Hippocampal formation (tissue), 2 donors: ENCODE measurements at regions not wholly inside any gene's neighbourhood (a gene's known extent, or its start where the extent isn't known, plus 50 kb on each side); places are given as distances from the start of the nearest gene placed in this dataset.

ENCODE experiments used
- DNase-seq, 2 donors: peaks; one replicate each; lab custom pipeline; 2025; lab: John Stamatoyannopoulos, UW

DNA sequence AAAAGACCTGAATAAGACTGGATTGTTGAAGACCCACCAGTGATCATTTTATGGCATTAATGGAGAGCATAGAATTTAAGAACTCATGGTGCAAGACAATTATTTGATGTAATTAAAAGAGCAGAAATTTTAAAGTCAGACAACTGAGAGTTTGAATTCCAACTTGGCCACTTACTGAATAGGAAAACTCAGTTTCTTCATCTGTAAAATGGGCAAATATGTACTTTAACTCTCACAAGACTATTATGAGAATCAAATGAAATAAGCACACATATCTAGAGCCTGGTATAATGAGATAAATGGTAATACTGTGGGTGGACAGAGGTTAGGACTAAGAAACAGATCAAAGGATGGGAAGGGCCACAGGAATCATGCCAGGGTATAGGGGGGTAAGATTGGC lies 88.0 kb downstream of the SOX9 start:
- no peak for DNase-seq

DNA sequence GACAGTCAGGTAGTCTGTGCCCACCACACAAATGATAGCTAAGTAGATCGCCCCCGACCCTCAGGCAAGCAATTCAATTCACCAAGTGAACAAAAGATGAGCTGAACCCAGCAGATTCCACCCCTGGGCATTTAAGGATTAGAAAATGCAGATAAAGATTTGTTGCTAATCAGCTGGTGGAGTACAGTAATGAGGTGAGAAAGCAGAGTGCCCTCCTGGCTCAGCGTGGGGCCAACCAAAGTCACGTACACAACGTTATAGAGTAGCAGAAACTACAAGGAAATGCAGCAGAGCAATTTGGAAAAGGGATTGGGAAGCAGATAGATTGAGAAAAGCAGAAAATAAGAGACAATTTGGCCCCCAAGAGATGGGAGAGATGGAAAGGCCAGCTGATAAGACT lies 91.2 kb downstream of the SOX9 start:
- DNase-seq, result no peak

DNA sequence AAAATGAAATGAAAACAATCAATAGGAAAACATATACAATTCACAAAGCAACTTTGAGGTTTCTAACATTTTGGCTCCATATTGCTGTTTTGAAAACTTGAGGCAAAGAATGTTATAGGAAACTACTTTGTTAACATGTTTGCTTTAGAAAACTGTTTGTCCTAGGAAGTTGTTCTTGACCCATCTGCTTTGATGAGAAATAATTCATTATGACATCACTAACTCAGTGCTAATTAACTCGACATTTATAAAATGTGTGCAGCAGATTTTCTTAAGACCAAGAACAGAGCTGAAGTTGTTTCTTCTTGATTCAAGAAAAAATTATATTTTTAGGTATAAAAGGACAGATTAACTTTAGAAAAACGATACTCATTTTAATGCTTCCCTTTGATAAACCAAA lies 94.7 kb downstream of the SOX9 start:
- DNase-seq, result no peak

DNA sequence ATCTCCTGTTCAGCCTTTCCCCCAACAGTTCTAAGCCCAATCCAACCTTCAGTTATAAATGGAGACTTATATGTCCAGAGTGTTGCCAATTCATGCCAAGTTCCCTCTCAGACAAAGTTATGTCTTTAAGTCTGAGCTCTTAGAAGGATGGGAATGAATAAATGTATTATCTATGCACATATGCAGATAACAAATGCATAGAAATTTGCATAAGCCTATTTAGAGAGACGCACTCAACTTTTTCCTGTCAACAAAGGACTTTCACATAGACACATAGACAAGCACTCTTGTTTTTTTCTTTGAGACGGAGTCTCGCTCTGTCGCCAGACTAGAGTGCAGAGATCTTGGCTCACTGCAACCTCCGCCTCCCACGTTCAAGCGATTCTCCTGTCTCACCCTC lies 95.1 kb downstream of the SOX9 start:
- DNase-seq, result no peak

DNA sequence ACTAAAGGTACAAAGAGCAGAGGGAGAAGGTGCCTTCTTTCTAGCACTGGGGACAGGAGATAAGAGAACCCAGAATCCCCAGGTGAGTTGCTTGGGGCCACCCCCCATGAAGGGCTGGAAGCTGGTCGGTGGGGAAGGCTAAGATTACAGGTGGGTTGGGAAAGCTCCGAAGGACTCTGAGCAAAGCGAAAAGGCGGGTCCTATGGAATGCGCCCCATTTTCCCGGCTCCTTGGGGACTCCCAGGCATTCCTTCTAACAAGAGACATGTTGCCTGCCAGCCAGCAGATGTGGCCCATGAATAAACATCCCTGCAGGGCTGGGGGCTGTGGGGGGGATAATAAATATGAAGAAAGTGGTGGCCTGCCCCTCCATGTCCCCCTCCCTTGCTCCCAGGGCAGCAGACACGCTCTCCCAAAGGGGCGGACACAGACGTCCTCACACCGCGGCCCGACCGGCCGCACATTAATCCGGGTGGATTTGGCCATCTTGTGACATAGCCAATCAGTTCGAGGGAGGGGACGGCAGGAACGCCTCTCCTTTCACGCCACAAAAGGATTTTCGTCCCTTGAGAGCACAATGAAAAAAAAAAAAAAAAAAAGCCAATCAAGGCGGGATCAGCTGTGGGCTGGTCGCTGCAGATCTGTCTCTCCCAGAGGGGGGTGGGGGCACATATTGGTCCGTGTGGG lies 98.5 kb downstream of the SOX9 start:
- DNase-seq, result no peak

DNA sequence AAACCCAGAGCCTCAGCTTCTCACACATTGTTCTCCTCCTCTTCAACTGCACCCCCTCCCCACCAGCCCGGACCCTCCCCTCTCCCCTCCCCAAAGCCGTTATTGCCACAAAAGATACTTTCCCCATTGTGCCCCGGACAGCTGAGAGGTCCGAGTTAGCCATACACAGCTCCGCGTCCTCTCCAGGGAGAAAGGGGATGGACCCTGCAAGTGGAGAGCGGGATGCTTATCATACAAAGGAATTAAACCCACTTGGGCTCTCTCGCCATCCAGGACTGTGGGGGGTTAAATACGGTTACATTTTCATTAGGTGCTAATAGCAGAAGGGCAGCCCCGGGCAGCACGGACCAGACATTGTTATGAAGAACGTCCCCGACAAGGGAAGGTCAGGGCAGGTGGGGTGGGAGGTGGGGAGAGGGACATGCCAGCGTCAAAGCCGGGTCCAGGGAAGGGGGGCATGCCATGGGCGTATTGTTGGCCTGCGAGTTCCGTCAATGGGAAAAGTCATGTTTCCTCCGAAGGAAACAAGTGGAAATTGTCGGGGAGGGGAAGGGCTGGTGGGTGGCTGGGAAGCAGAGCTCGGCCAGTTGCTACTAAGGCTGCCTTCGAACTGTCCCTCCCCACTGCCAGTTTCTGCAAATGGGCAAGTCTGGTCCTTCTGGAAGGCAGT lies 99.1 kb downstream of the SOX9 start:
- no peak for DNase-seq

DNA sequence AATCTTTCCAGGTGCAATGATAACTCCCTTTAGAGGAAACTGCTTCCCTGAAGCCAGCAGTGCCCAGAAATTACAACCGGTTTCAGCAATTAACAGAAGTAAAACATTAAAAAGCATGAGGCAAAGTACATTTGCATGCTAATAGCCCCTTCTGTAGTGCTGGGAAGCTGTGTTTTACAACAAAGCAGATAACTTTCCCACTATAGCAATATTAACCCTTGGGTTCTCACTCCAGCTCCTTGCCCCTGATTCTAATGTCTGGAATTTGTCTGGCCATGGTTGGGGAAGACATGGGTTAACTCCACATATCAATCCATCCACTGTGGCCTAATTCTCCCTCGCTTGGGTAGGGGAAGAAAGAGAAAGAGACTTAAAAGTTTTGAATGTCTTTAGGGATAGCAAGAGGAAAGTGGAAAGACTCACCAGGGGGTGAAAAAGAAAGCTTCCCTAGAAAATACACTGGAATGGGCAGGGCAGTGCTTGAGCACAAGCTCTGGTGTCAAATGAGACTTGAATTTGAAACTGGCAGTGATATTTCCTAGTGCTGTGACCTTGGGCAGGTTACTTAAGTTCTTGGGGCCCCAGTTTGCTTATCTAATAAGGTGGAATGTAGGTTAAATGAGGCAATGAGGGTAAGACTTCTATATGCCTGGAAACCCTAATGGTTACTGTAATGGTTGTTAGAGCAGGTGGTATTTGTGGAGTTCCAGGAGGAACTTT lies 102.0 kb downstream of the SOX9 start:
- no peak for DNase-seq

DNA sequence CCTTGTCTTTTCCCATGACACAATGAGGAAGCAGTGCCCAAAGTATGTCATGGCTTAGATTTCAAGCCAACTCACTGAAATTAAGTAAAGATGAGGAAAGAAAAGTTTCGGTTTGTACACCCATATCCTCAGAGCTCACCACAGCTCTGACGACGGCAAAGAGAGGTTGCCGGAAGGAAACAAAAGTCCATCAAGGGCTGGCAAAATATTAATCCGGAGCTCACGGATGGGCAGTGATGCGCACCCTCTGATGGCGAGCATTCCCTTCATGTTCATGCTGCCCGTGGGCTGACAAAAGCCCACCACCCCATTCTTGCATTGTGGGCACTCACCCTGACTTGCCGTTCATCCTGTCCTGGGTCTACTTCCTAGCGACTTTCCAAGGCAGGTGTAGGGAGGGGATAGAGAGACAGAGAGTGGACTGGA lies 103.1 kb downstream of the SOX9 start:
- DNase-seq, result no peak

DNA sequence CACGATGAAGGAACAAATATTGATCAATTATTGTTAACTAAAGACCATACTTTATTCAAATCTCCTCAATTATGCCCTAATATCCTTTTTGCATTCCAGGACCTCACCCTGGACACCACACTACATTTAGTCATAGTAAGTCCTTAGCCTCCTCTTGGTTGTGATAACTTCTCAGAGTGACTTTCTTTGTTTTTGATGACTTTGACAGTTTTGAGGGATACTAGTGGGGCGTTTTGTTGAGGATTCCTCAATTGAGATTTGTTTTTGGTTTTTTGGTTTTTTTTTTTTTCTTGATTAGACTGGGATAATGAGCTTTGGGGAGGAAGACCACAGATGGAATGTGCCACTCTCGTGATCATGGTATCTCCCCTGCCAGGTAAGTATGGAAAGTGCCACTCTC lies 105.5 kb downstream of the SOX9 start:
- DNase-seq, result no peak

DNA sequence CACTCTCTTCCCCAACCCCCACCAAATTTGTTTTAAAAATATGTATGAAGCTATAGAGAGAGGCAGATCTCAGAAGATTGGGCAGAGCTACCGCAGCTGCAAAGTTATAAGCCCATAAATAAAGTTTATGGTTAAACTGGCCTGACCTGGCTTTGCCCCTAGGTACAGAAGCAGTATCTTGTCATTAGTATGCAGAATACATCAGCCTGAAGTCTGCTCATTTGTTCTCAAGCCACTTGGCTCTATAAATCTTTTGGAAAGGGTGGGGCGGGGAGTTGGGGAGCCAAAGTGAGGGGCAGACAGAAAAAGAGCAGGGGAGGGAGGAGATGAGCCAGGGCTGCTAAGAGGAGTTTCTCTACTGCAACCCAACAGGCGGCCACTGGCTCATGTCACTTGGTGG lies 113.2 kb downstream of the SOX9 start:
- peak in 1 of 2 donors; percentile 20 for DNase-seq

DNA sequence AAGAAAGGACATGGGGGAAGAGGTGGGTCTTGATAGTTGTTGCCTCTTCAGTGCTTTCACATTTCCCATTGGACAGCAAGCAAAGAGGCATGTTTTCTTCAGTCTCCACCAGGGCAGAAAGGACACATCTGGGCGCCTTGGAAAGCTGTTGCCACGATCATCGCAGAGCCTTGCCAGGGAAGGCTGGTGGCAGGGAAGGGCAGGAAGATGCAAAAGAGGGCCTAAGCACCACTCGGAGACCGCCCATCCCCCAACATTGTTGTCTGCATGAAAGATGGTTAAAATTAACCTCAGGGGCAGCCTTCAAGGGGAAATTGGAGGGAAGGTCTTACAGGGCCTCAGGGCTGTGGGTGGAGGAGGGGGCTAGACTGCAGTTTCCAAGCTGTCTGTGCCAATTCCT lies 114.2 kb downstream of the SOX9 start:
- no peak for DNase-seq

DNA sequence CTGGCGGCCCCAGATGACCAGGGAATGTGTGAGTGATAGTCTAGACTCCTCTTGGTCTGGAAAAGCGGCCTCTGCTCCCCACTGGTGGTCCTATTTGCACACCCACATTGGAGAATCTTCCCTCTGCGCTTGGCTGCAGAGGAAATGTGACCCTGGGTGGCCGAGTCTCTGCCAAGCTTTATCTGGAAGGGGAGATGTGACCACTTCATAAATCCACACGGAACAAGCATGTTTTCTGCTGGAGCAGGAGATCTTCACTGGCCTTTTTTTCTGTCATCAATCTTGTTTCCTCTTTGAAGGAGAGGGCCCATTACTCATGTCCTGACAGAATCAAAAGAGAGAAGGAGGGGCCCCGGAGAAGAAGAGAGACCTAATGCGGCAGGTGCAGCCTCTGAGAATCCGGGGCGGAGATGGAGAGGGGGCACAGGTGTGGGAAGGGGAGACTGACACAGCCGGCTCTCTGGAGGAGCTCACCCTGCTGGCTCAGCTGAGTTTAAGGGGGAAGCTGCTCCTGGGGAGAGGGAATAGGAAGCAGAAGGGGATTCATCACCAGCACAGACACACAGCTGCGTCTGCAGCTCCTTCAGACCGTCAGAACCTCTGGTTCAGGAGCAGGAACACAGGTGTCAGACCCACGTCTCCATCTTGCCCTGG lies 116.3 kb downstream of the SOX9 start:
- DNase-seq, result no peak

DNA sequence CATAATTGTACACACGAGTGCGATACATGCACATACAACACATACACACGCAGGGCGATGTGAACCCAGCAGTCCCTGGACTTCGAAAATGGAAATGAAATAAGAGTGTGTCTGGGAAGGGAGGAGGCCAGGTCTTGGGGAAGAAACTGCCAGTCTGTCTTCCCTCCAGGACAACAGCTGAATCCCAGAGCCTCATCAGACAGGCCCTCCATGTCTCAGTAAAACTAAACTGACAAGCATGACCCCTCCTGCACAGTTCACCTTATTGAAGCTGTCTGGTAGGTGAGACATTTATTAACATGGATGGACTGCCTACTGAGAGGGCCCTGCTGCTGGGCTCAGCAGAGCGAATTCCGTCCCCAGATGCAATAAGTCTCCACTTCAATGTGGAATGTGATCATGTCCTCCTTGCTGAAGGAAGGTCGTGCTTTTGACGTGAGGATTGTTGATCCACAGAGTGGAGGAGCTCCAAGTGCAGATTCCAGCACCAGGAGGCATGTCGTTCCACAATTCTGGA lies 117.4 kb downstream of the SOX9 start:
- no peak for DNase-seq

DNA sequence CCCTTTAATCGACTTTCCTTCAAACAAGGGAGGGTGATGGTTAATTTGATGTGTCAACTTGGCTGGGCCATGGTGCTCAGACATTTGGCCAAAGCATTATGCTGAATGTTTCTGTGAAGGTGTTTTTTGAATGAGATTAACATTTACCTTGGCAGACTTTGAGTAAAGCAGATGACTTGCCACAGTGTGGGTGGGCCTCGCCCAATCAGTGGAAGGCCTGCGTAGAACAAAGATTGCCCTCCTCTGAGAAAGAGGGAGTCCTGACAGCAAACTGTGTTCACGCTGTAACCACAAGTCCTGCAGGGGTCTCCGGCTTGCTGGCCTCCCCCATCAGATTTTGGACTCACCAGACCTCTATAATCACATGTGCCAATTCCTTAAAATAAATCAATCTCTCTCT lies 118.7 kb downstream of the SOX9 start:
- no peak for DNase-seq

DNA sequence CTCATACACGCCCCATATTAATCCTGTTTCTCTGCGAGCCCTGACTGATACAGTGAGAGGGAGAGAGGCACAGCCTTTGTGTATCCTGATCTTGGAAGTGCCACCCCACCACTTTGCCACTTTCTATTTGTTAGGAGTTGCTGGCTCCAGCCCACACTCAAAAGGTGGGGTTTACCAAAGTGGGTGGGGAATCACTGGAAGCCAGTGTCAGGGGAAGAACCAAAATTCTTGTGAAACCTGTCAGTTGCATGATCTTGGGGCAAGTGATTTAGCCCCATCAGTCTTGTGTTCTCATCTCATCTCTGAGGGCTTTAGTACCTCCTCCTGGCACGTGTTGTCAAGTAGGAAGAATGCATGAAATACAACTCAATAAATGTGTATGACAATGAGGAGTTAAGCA lies 119.5 kb downstream of the SOX9 start:
- DNase-seq, result no peak

DNA sequence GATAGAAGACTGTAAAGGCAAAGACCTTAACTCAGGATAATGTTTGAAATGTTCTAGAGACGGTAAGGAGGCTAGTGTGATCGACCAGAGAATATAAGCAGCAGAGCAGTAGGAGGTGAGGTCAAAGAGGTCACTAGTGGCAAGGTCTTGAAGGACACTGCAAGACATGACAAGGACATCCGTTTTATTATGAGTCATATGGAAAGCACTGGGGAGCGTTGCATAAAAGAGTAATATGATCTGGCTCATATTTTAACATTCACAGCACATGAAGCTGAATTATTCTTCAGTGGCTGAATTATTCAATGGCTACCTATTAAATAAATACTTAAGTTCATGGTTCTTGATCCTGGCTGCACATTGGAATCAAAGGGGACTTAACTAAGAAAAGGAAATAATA lies 123.7 kb downstream of the SOX9 start:
- no peak for DNase-seq

DNA sequence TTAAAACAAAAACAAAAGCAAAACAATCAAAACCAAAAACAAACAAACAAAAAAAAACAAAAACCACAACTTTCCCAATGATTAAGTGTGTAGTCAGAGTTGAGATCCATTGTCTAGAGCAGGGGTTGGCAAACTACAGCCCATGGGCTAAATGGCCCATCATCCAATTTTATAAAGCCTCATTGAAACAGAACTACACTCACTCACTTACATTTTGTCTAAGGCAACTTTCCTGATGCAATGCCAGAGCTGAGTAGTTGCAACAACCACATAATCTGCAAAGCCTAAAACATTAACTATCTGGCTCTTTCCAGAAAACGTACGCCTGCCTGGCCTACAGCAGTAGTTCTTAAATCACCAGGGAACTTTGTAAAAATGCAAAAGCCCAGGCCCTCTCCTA lies 124.1 kb downstream of the SOX9 start:
- DNase-seq, result no peak

DNA sequence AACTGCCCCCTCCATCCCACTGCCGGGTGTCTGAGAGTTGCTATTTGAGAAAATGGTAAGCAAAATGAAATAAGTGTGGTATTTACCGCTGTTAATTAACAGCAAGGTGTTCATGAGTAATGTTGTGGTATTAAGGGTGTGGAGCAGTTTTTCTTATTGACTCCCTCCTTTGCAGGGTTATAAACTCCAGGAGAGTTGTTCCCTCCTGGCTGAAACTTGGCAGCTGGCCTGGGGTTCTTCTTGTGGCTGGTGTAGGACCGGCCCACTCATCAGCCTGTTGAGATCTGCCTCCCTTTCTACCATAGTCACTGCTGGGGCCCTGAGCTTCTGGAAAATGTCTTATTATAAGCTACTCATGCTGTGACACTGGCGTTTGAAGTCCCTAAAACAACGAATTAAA lies 128.6 kb downstream of the SOX9 start:
- DNase-seq, result no peak

DNA sequence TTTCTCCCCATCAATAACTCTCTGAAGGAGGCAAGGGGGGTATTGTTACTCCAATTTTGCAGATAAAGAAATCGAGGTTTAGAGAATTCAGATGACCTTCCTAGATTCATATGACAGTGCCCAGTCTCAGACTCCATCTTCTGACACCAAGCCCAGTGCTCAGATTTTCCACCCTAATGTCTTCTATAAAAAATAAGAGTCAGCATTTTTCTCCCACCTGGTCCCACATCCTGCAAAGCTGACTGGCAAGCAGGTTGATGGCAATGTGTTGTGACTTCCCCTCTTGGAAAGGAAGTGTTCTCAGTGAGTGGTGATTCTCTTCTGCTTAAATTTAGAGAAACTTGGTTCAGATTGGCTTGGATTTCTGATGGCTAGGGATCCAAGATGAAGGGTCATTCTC lies 129.4 kb downstream of the SOX9 start:
- DNase-seq, result no peak

DNA sequence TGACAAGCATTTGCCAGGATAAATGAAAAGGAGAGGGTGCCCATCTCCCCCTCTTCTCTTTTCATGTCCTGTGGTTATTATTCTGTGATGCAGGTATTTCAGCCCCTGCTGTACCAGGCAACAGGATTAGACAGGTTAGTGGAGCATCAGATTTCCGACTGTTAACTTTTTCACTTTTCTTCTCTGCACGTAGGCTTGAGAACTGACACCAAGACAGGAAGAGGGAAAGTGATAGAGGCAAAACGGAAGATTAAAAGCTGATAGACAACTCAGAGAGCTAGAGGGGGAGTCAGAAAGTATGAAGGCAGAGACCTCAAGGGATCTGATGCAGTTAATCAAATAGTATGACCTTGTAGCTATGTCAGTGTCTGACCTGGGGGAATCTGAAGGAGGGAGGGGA lies 132.8 kb downstream of the SOX9 start:
- DNase-seq, result no peak

DNA sequence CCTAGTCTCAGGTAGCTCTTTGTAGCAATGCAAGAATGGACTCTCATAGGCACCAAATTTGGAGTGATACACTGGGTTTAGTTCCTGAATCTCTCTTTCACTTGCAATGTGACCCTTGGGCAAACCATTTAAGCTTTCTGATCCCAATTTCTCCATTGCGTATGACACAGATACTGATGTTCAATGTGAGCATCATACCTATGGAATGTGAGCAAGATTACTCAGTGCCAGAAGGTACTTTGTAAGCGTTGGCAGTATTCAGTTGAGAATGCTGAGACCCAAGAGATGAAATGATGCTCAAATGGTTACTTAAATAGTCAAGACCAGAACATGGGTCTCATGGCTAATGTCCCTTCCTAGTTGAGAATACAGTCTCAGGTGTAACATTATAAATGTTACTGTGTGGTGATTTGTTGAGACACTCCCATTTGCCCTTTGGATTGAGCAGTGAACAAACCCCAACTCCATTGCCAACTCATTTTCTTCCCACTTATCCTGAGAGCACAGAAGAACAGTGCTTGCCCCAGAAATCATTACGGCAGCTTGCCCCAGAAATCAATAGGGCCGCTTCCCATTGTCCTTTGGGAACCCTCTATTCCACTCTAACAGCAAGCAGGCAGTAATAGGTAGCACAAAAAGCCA lies 134.1 kb downstream of the SOX9 start:
- no peak for DNase-seq

DNA sequence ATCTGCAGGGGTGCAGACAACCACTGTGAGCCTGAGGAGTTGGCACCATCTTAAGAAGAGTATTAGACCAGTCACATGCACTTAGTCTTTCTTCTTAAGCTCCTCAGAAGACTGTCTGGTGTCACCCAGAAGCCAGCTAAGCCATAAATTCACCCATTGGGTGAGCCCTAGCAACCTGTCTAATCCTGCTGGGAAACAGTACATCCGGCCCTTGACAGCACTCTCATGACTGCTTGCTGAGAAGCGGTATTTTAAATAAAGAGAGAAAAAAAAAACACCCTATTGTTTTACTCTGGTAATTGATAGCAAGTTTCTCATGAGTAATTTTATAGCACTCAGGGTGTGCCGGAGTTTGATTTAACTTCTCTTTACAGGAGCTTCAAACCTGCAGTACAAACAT lies 134.7 kb downstream of the SOX9 start:
- no peak for DNase-seq
